K562 (cell line): ENCODE measurements at regions not wholly inside any gene's neighbourhood (a gene's known extent, or its start where the extent isn't known, plus 50 kb on each side); places are given as distances from the start of the nearest gene placed in this dataset.

Source experiments
- ATAC-seq: fragments of 200-7000 bp; cut with Tn5 transposase; 3 replicates; pipeline ENCODE4 v1.9.1; 2020; ENCODE audit warnings: moderate library complexity
- BruUV-seq: library from RNA; stranded (reverse); fragments of 400-500 nt; replicated peaks from 2 replicates; lab custom pipeline; 2021; lab: Mats Ljungman, UMichigan
- CTCF ChIA-PET: fragments of 300-600 bp; formaldehyde crosslinking; extraction: SDS; loops from one replicate; lab custom pipeline; 2021; ENCODE audit warnings: low intra/inter-chr PET ratio; lab: Yijun Ruan, JAX
- POLR2A ChIA-PET: fragments of 300-600, 350-650 bp; sonication (Branson Sonifier 250); formaldehyde crosslinking; extraction: SDS; loops from one replicate; lab custom pipeline; 2021; ENCODE audit warnings: antibody characterized with exemption, inconsistent platforms; lab: Yijun Ruan, JAX
- DNase-seq, 4 experiments: peaks; one replicate each; pipeline versions ENCODE4 v3.0.0 to v3.0.0-alpha.2; 2011 to 2018; ENCODE audit warnings: low spot score in 3 of 4, mixed read lengths in 3 of 4; ENCODE audit errors: extremely low read depth in 1 of 4
- FAIRE-seq: peaks from 2 replicates; lab custom pipeline; 2011; peaks lifted over from hg19 to GRCh38; lab: Jason Lieb, UNC
- H2AFZ ChIP-seq: 2 replicates; pipeline ENCODE4 v1.6.0; 2011; ENCODE audit warnings: low read depth, low read length, control low read depth, inconsistent platforms
- H3K27ac ChIP-seq: fragments of 200-600 bp; 3 replicates; pipeline ENCODE4 v1.8.0; 2011; ENCODE audit warnings: low read depth, mild to moderate bottlenecking, control low read depth, inconsistent platforms, low read length, moderate library complexity, mixed read lengths; ENCODE audit errors: extremely low read depth
- H3K27me3 ChIP-seq, 2 experiments: fragments of 300-600 bp in 1 of 2; 2 replicates in 1 of 2; 3 replicates in 1 of 2; pipeline versions ENCODE4 v1.6.0 to v1.8.0; 2011; ENCODE audit warnings: inconsistent platforms in 2 of 2, low read length in 2 of 2, mild to moderate bottlenecking in 1 of 2, mixed read lengths in 1 of 2, moderate library complexity in 1 of 2; ENCODE audit not compliant: control insufficient read depth in 2 of 2, insufficient read depth in 2 of 2
- H3K36me3 ChIP-seq: fragments of 300-600 bp; 3 replicates; pipeline ENCODE4 v1.8.0; 2011; ENCODE audit warnings: mild to moderate bottlenecking, low read length, inconsistent platforms; ENCODE audit not compliant: control insufficient read depth, insufficient read depth
- H3K4me1 ChIP-seq, 2 experiments: fragments of 200-600 bp in 1 of 2; replicated peaks in 1 of 2; 2 replicates in 1 of 2; 3 replicates in 1 of 2; pipeline versions ENCODE4 v1.5.1 to v1.8.0; 2011; ENCODE audit warnings: inconsistent platforms in 2 of 2, low read length in 2 of 2, mild to moderate bottlenecking in 1 of 2, mixed read lengths in 1 of 2, moderate library complexity in 1 of 2; ENCODE audit not compliant: control insufficient read depth in 2 of 2, insufficient read depth in 2 of 2
- H3K4me2 ChIP-seq: 2 replicates; pipeline ENCODE4 v1.6.1; 2011; ENCODE audit warnings: low read length, control low read depth, inconsistent platforms, mixed read lengths; ENCODE audit not compliant: insufficient read depth
- H3K4me3 ChIP-seq: fragments of 200-600 bp; sonication (generic), shearing (Covaris generic); 2 replicates; pipeline ENCODE4 v1.5.1; 2016; ENCODE audit warnings: control low read depth, inconsistent platforms
- H3K79me2 ChIP-seq: fragments of 200-600 bp; 3 replicates; pipeline ENCODE4 v1.8.0; 2011; ENCODE audit warnings: low read length, inconsistent platforms; ENCODE audit not compliant: control insufficient read depth, insufficient read depth
- H3K9ac ChIP-seq, 2 experiments: 2 replicates each; pipeline versions ENCODE4 v1.6.0 to v1.6.1; 2011; ENCODE audit warnings: low read depth in 2 of 2, low read length in 2 of 2, control low read depth in 1 of 2, inconsistent platforms in 1 of 2, mild to moderate bottlenecking in 1 of 2, mixed read lengths in 1 of 2; ENCODE audit not compliant: insufficient read depth in 1 of 2
- H3K9me1 ChIP-seq: one replicate; pipeline ENCODE4 v1.6.0; 2011; ENCODE audit warnings: inconsistent platforms, mild to moderate bottlenecking, low read length, moderate library complexity; ENCODE audit not compliant: control insufficient read depth, insufficient read depth
- H3K9me3 ChIP-seq: replicated peaks from 2 replicates; pipeline ENCODE4 v1.5.1; 2011; ENCODE audit warnings: low read depth, low read length, inconsistent platforms; ENCODE audit not compliant: control insufficient read depth, insufficient read depth
- H4K20me1 ChIP-seq: replicated peaks from 2 replicates; pipeline ENCODE4 v1.6.1; 2011; ENCODE audit warnings: low read length, inconsistent platforms, mixed read lengths; ENCODE audit not compliant: control insufficient read depth, insufficient read depth
- COPS2 ChIP-seq: fragments of 450-650 bp; conservative IDR thresholded peaks from 2 replicates; pipeline ENCODE4 v1.6.1; 2016; ENCODE audit warnings: mild to moderate bottlenecking, moderate library complexity
- CREM ChIP-seq: IDR thresholded peaks from 2 replicates; pipeline ENCODE4 v1.6.1; 2014; ENCODE audit warnings: antibody characterized with exemption, low read depth
- E4F1 ChIP-seq: fragments of 250-450 bp; sonication (Bioruptor Pico); IDR thresholded peaks from 2 replicates; pipeline ENCODE4 v1.5.0; 2021; ENCODE audit warnings: mild to moderate bottlenecking, borderline replicate concordance
- GMEB1 ChIP-seq: fragments of 250-450 bp; sonication (Bioruptor Pico); IDR thresholded peaks from 2 replicates; pipeline ENCODE4 v1.4.0; 2020; ENCODE audit warnings: mild to moderate bottlenecking
- KLF13 ChIP-seq: fragments of 450-650 bp; IDR thresholded peaks from 2 replicates; pipeline ENCODE4 v1.6.1; 2016; ENCODE audit warnings: missing genetic modification characterization, low read depth, mild to moderate bottlenecking, missing compliant biosample characterization, moderate library complexity, borderline replicate concordance
- SMAD3 ChIP-seq: fragments of 450-650 bp; formaldehyde crosslinking; conservative IDR thresholded peaks from 2 replicates; pipeline ENCODE4 v1.4.0; 2020; ENCODE audit warnings: mild to moderate bottlenecking
- SNRNP70 ChIP-seq: fragments of 200-400 bp; formaldehyde crosslinking; optimal IDR thresholded peaks from 2 replicates; pipeline ENCODE3; 2017; ENCODE audit warnings: low read depth, low read length
- TAF9B ChIP-seq: fragments of 450-650 bp; IDR thresholded peaks from 2 replicates; pipeline ENCODE4 v1.6.1; 2018; ENCODE audit warnings: mild to moderate bottlenecking; ENCODE audit not compliant: partially characterized antibody
- TCFL5 ChIP-seq: fragments of 250-450 bp; sonication (Bioruptor Pico); conservative IDR thresholded peaks from 2 replicates; pipeline ENCODE4 v1.6.1; 2021; ENCODE audit warnings: mild to moderate bottlenecking, moderate library complexity, matching md5 sums
- ZFX ChIP-seq: sonication (generic); formaldehyde crosslinking; IDR thresholded peaks from 2 replicates; pipeline ENCODE4 v1.8.0; 2022; ENCODE audit warnings: mild to moderate bottlenecking, missing genetic modification reagents, moderate library complexity
- ZNF239 ChIP-seq: fragments of 250-450 bp; sonication (Bioruptor Pico); IDR thresholded peaks from 2 replicates; pipeline ENCODE4 v1.4.0; 2020; ENCODE audit warnings: mild to moderate bottlenecking
- ZNF75A ChIP-seq: fragments of 450-650 bp; formaldehyde crosslinking; IDR thresholded peaks from 2 replicates; pipeline ENCODE4 v1.4.0; 2020; ENCODE audit warnings: mild to moderate bottlenecking
- ZNF76 ChIP-seq: fragments of 250-450 bp; sonication (Bioruptor Pico); IDR thresholded peaks from 2 replicates; pipeline ENCODE4 v1.4.0; 2020; ENCODE audit warnings: mild to moderate bottlenecking, moderate library complexity, borderline replicate concordance
- WGBS: fragments of 100-300 bp; shearing (Covaris generic); methylation state at CpG from one replicate; pipeline ENCODE4 v1.1.6; 2016; ENCODE audit warnings: low coverage, mixed read lengths; ENCODE audit not compliant: insufficient coverage; ENCODE audit errors: missing lambda C conversion rate; 5-methylcytosine and 5-hydroxymethylcytosine counted together
- in situ Hi-C: fragments of 300-500 bp; cut with MboI; formaldehyde crosslinking; loops from 4 replicates; pipeline ENCODE4 v1.15.0; 2018; ENCODE audit warnings: inconsistent platforms, mixed read lengths
- intact Hi-C: fragments of 100-400 bp; cut with micrococcal nuclease; formaldehyde crosslinking; loops from 2 replicates; pipeline ENCODE4 v1.14.2; 2022
- TF ChIP-seq, protein P1 (sequence below): fragments of 250-450 bp; sonication (Bioruptor Pico); IDR thresholded peaks from 2 replicates; pipeline ENCODE4 v1.5.0; 2021
- TF ChIP-seq, protein P2 (sequence below): fragments of 450-650 bp; IDR thresholded peaks from 2 replicates; pipeline ENCODE4 v1.6.1; 2018; ENCODE audit warnings: mild to moderate bottlenecking, low read depth; ENCODE audit not compliant: partially characterized antibody

- intact Hi-C loops, result no loop called here
- ChIA-PET POLR2A (no interaction called here), CTCF (no interaction called here)
- H3K36me3 ChIP-seq, result no peaks in the 10 kb centered on the region
- no peaks in the 10 kb centered on the region for H3K79me2 ChIP-seq
- in situ Hi-C loops, result no loop called here
- ATAC-seq, result no peak
- H3K27ac ChIP-seq, result no peak overlapping the region
- H3K9me1 ChIP-seq, result no peaks in the 10 kb centered on the region
- FAIRE-seq, result no peak
- no peak overlapping the region for H3K9ac ChIP-seq
- H3K4me2 ChIP-seq, result no peak overlapping the region
- H4K20me1 ChIP-seq, result no peaks in the 10 kb centered on the region
- H2AFZ ChIP-seq, result no peak overlapping the region
- no TSS peak for BruUV-seq
- no peak overlapping the region for H3K4me3 ChIP-seq
- TF ChIP-seq COPS2 (no peak), CREM (no peak), SMAD3 (CRISPR knock-in tag) (no peak), E4F1 (CRISPR knock-in tag) (no peak), TCFL5 (CRISPR knock-in tag) (no peak), ZNF75A (CRISPR knock-in tag) (no peak), ZNF239 (no peak), SNRNP70 (no peak), KLF13 (tag) (no peak), ZNF76 (no peak), ZFX (no peak), GMEB1 (no peak), TAF9B (no peak)
- TF ChIP-seq, protein P1, sequence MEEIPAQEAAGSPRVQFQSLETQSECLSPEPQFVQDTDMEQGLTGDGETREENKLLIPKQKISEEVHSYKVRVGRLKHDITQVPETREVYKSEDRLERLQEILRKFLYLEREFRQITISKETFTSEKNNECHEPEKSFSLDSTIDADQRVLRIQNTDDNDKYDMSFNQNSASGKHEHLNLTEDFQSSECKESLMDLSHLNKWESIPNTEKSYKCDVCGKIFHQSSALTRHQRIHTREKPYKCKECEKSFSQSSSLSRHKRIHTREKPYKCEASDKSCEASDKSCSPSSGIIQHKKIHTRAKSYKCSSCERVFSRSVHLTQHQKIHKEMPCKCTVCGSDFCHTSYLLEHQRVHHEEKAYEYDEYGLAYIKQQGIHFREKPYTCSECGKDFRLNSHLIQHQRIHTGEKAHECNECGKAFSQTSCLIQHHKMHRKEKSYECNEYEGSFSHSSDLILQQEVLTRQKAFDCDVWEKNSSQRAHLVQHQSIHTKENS (CRISPR knock-in tag), result no peak
- TF ChIP-seq, protein P2, sequence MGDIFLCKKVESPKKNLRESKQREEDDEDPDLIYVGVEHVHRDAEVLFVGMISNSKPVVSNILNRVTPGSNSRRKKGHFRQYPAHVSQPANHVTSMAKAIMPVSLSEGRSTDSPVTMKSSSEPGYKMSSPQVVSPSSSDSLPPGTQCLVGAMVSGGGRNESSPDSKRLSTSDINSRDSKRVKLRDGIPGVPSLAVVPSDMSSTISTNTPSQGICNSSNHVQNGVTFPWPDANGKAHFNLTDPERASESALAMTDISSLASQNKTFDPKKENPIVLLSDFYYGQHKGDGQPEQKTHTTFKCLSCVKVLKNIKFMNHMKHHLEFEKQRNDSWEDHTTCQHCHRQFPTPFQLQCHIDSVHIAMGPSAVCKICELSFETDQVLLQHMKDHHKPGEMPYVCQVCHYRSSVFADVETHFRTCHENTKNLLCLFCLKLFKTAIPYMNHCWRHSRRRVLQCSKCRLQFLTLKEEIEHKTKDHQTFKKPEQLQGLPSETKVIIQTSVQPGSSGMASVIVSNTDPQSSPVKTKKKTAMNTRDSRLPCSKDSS, result no peak
- TF ChIP-seq, all 486 proteins: peak for 0
- Histone ChIP-seq H3K9me3 (no peaks in the 10 kb centered on the region), H3K4me1 (no peaks in the 10 kb centered on the region), H3K27me3 (no peaks in the 10 kb centered on the region)
- no peak for DNase-seq
- WGBS, result 0% methylated on average over 4 of the region's 4 CpGs
Measured at GRCh38 chr9:90114641-90115425, 510.0 kb downstream of the GADD45G start.
